Cerebellar cortex (tissue), 1 donor: ENCODE measurements at regions not wholly inside any gene's neighbourhood (a gene's known extent, or its start where the extent isn't known, plus 50 kb on each side); places are given as distances from the start of the nearest gene placed in this dataset.
"Not testable (repeated sequence)": the region's sequence is repeated elsewhere in the genome, so short reads cannot be mapped to it uniquely, and the experiment has no call there.

Experiments used
- DNase-seq: peaks from one replicate; pipeline ENCODE4 v3.0.0-alpha.2; 2015; ENCODE audit warnings: low spot score

DNA sequence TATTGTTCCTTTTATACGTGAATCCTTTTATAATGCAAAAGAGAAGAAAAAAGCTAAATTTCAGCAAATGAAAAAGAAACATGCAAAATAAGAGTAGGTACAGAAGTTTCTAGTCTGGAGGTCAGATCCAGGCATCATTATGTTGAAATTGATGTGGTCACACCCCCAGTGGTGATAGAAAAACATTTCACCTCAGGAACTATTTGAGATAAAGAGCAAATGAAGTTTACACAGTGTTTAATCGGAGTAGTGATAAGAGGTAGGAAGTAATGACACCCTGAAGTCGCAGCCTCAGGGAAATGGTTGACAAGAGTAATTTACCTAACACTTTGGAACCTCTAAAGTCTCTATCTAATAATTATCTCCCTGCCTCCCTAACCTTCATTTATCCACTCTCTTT is 536.0 kb upstream of the STEAP1 start:
- DNase-seq: no peak

- DNase-seq: no peak
Measured at GRCh38 chr7:89621925-89622641, 532.2 kb upstream of the STEAP1 start.

DNA sequence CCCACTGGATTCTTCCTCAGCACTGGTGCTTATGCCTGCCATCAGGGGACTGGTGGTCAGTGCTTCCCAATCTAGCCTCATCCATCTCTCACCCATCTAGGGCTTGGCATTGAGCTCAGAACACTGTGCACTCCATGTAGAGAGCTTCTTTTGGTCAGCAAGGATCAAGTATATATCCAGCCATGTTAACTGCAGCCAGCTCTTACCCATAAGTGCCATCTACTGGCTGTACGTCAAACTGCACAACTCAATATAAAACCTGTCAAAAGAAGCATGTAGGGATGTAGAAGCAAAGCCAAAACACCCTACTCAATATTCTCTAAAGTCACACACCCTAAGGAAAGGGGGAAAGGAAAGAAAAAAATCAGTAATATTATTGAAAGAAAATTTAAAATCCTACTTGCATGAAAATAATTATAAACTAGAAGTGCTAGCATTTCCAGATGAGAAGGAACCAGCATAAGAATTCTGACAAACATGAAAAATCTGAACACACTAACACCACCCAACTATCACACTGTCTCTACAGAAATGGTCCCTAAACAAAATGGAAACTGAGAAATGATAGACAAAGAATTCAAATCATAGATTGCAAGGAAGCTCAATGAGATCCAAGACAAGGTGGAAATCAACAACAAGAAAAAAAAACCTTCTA is 531.1 kb upstream of the STEAP1 start:
- peak; percentile 49 for DNase-seq

GRCh38 chr7:89624155-89624554 is 530.1 kb upstream of the STEAP1 start:
- not testable (repeated sequence) for DNase-seq

DNA sequence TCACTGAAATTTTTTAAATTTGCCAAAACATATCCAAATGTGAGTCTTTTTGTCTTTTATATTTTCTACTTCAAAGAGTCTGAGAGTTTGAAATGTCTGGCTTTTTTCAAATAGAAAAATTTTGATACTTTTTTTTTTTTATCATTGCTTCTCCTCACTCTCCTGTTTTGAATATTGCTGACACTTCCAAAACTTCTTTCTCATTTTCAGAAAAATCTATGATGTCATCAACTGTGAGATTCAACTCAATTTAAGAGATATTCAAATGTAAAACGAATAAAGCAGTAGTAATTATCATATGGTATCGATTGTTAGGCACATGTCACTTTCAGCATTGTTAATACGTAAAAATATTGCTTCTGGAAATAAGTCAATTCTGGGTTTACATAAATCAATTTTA is 505.8 kb upstream of the STEAP1 start:
- DNase-seq: no peak

GRCh38 chr7:89655946-89656345 is 498.3 kb upstream of the STEAP1 start:
- DNase-seq: no peak

DNA sequence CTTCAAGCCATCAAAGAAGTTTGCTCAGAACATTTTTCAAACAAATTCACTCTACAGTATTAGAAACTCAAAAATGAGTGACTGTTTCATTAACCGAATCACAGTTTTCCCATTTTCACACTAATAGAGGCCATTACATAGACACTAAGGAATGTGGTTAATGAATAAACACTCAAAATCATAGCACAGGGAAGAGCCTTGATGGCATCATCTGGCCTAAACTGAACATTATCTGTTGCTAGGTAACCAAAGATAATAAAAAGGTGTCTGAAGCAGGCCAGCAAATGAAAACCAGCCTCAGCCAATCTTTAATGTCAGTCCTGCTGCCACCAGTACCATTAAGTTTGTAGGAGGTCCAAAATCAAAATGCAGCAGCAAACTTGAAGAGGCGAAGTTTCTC is 492.4 kb upstream of the STEAP1 start:
- no peak for DNase-seq

DNA sequence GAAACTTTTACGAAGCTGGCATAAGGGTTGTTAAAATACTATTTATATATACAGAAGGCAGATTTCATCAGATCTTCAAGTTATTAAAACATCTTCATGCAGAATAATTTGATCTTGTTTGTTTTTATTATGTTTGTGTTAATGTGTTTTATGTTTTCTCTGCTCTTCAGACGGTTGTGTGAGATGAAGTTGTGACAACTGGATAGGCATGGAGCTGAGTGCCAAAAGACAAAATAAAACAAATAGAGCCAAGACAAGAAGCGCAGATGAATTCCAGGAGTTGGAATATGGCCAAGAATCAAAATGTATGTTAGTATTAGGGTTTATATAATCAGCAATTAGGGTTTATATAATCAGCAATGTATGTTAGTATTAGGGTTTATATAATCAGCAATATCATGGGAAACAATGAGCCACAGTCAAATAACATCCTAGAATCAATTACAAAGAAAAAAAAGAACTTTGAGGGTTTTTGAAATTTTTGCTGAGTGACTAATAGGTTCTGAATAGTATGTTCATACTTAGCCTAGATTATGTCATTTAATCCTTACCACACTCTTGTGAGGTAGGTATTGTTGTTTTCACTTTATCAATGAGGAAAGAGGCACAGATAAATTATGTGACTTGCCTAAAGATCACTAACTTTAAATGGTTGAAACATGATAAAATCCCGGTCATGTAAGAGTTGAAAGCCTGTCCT is 488.0 kb upstream of the STEAP1 start:
- no peak for DNase-seq

GRCh38 chr7:89680161-89680560 is 474.1 kb upstream of the STEAP1 start:
- DNase-seq: no peak

- no peak for DNase-seq
Measured at GRCh38 chr7:89681448-89681847, 472.8 kb upstream of the STEAP1 start.

- no peak for DNase-seq
Measured at GRCh38 chr7:89685287-89685686, 469.0 kb upstream of the STEAP1 start.

DNA sequence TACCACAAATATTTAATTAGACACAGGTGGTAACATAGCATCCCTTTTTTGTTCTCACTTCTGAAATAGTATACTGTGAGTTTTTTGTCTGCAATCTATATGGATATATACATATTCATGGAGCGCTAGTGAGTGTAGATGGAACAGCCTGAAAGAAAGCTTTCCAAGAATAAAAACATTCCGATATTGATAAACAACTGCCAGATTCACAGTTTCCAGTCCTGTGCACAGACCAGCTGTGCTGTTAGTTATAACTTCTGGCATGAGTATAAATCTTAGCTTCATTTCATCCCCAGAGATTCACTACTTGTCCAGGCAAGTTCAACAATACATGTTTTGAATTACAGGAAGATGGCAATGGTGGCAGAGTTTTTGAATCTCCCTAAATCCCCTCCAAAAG is 467.1 kb upstream of the STEAP1 start:
- no peak for DNase-seq

DNA sequence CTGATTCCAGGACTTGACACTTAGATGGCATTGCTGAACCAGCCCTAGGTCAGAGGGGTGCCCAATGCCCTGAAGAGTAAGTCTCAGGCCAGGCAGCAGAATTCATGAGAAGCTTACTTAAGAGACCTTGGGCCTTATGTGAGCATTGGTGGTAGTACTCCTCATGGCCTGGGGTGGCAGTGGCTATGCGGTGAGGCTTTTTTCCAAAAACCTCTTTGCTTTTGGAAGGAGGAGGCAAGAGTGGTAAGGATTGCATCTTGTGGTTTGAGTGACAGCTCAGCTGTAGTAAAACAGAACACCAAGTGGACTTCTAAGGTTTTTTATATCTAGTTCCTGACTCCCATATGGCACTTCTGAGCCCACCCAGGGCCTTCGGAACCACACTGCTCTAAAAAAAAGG is 459.0 kb upstream of the STEAP1 start:
- no peak for DNase-seq

GRCh38 chr7:89714131-89714530 is 440.1 kb upstream of the STEAP1 start:
- no peak for DNase-seq

DNA sequence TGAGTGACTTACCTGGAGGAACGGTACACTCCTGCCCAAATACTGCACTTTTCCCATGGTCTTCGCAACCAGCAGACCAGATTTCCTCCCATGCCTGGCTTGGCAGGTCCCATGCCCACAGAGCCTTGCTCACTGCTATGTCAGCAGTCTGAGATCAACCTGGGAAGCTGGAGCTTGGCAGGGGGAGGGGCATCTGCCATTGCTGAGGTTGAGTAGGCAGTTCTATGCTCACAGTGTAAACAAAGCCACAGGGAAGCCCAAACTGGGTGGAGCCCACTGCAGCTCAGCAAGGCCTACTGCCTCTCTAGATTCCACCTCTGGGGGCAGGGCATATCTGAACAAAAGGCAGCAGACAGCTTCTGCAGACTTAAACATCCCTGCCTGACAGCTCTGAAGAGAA is 435.3 kb upstream of the STEAP1 start:
- not testable (repeated sequence) for DNase-seq

DNA sequence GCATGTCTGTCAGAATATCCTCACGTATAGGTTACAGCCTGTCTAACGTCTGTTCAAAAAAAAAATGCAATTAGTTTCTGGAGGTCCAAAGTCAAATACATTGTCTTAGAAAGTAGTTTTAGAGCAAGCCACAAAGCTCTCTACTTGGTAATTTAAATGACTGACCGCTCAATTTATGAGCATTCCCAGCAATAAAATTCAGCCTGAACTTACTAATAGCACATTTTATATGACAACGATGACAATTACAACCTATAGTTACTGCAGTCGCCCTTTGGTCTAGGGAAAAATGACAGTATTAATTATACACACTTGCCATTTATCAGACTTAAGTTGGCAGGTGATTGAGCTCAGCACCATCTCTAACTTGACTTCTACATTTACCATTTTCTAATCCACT is 425.8 kb upstream of the STEAP1 start:
- no peak for DNase-seq

DNA sequence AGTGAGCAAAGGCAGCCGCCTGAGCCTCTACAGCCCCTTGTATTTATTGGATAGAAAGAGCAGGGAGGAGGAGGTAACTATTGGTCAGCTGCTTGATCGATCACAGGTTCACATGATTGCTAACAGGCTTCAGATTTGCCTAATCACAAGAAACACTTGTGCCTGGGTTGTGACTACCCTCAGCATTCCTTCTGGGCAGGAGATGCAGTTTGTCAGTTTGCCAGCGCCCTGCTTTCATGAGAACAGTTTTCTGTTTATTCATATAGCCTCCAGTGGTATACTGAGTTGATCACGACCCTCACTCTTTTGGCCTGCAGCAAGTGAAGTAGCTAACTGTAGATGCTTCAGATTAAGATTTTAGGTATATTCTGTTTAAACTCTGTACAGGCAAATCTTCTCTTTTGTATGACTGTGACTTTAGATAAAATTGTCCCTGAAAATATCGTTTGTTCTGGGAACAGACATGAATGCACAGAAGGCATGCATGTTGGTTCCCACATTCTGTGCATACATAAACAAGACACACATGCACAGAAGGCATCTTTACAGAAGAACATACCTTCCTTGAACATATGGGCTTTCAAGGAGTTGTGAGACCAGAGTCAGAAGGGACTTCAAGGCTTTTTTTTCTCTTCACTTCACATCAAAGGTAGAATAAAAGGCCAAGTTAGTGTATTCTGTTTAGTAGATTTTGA is 422.4 kb upstream of the STEAP1 start:
- no peak for DNase-seq

DNA sequence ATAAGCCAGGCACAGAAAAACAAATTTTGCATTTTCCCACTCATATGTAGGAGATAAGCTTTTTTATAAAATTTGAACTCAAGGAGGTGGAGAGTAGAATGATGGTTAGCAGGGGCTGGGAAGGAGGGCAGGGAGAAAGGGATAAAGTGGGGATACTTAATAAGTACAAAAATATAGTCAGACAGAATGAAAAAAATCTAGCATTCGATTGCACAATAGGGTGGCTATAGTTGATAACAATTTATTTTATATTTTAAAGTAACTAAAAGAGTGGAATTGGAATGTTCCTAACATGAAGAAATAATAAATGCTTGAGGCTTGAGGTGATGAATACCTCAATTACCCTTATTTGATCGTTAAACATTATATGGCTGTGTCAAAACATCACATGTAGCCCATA is 415.7 kb upstream of the STEAP1 start:
- no peak for DNase-seq

GRCh38 chr7:89757910-89758309 is 396.4 kb upstream of the STEAP1 start:
- no peak for DNase-seq

GRCh38 chr7:89760690-89761089 is 393.6 kb upstream of the STEAP1 start:
- no peak for DNase-seq

DNA sequence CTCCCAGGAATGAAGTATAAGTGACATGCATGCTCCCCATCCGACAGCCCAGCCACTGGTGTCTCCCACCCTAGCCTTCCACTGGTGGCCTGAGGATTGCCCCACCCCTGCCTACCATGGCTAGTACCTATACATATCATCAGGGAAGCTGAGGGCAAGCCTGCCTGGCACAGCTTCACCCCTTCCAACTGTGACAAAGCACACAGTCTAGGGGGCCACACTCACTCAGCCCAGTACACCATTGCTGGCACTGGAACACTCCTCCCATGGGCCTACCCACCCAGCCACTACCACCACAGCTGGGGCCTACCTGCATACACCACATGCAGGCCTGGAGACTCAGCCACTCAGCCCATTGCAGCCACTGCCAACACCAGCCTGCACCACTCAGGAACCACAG is 393.1 kb upstream of the STEAP1 start:
- no peak for DNase-seq

- no peak for DNase-seq
Measured at GRCh38 chr7:89770161-89770560, 384.1 kb upstream of the STEAP1 start.
